ENCODE measurements at regions not wholly inside any gene's neighbourhood (a gene's known extent, or its start where the extent isn't known, plus 50 kb on each side); places are given as distances from the start of the nearest gene placed in this dataset.
A peak's percentile ranks its signal among the peaks of the same experiment; 100 is the strongest.

GRCh38 chr5:3680821-3681220 lies 85.2 kb downstream of the IRX1 start:
- ATAC-seq (no peak), DNase-seq (ENCODE audit: low spot score) (no peak)
- Mint-ChIP-seq H3K4me3 (no peak overlapping the region), H3K9me3 (peaks cover 15% of the 10 kb centered on the region), H3K4me1 (peaks cover 3% of the 10 kb centered on the region; the same call in 2 of the 3 replicates), H3K36me3 (ENCODE audit: low read depth) (0 out of 3 replicates have a peak, but pooled peaks cover 2% of the 10 kb centered on the region), H3K27ac (no peak overlapping the region), H3K27me3 (ENCODE audit: insufficient read depth, low read depth, poor library complexity) (peaks cover 4% of the 10 kb centered on the region)
- no peak overlapping the region for H3K4me3 ChIP-seq
- H2AFZ ChIP-seq, result no peak overlapping the region
- no peak overlapping the region for H3K27ac ChIP-seq (ENCODE audit: low read depth)
- H3K4me1 ChIP-seq (ENCODE audit: insufficient read depth), result no peaks in the 10 kb centered on the region
- TF ChIP-seq EZH2 (IDR thresholded peaks at IDR 0.05; ENCODE audit: low read depth, unreplicated experiment) (no peak), NANOG (IDR thresholded peaks at IDR 0.05; ENCODE audit: borderline replicate concordance) (no peak), ZNF114 (CRISPR knock-in tag; IDR thresholded peaks at IDR 0.05) (no peak)
- H3K27me3 ChIP-seq (ENCODE audit: insufficient read depth), result no peaks in the 10 kb centered on the region
- H3K4me2 ChIP-seq, result no peak overlapping the region
- H3K9me2 ChIP-seq (ENCODE audit: insufficient read depth), result 0 out of 2 replicates have a peak, but pooled peaks cover 4% of the 10 kb centered on the region
- no peaks in the 10 kb centered on the region for H3K36me3 ChIP-seq (ENCODE audit: insufficient read depth)
- no peaks in the 10 kb centered on the region for H3K79me2 ChIP-seq (replicated peaks; ENCODE audit: insufficient read depth)
- no peaks in the 10 kb centered on the region for H4K20me1 ChIP-seq (replicated peaks; ENCODE audit: insufficient read depth)
- H3F3A ChIP-seq (replicated peaks; ENCODE audit: low read depth), result no peaks in the 10 kb centered on the region

GRCh38 chr5:3684118-3684517 lies 88.5 kb downstream of the IRX1 start:
- no peaks in the 10 kb centered on the region for H3K36me3 ChIP-seq (ENCODE audit: insufficient read depth)
- 0 out of 2 replicates have a peak overlapping the region, but pooled peaks have one; percentile 59 for H2AFZ ChIP-seq
- H3K4me3 Mint-ChIP-seq, result no peak overlapping the region
- H3K4me2 ChIP-seq, result no peak overlapping the region
- no peaks in the 10 kb centered on the region for H3F3A ChIP-seq (replicated peaks; ENCODE audit: low read depth)
- H3K27me3 Mint-ChIP-seq (ENCODE audit: insufficient read depth, low read depth, poor library complexity), result peaks cover 2% of the 10 kb centered on the region
- H3K36me3 Mint-ChIP-seq (ENCODE audit: low read depth), result no peaks in the 10 kb centered on the region
- no peaks in the 10 kb centered on the region for H4K20me1 ChIP-seq (replicated peaks; ENCODE audit: insufficient read depth)
- H3K27me3 ChIP-seq (ENCODE audit: insufficient read depth), result no peaks in the 10 kb centered on the region
- H3K4me1 ChIP-seq (ENCODE audit: insufficient read depth), result no peaks in the 10 kb centered on the region
- no peak for ATAC-seq
- TF ChIP-seq STAT1 (IDR thresholded peaks at IDR 0.05; ENCODE audit: unreplicated experiment) (no peak), ETS1 (IDR thresholded peaks at IDR 0.05) (no peak), CREB1 (CRISPR knock-in tag; IDR thresholded peaks at IDR 0.05; ENCODE audit: low read depth) (no peak), REST (IDR thresholded peaks at IDR 0.05; ENCODE audit: unreplicated experiment) (no peak)
- H3K4me3 ChIP-seq, result no peak overlapping the region
- no peak overlapping the region for H3K27ac ChIP-seq (ENCODE audit: low read depth)
- H3K27ac Mint-ChIP-seq, result no peak overlapping the region
- DNase-seq (ENCODE audit: low spot score), result no peak
- no peaks in the 10 kb centered on the region for H3K9me2 ChIP-seq (ENCODE audit: insufficient read depth)
- no peaks in the 10 kb centered on the region for H3K79me2 ChIP-seq (replicated peaks; ENCODE audit: insufficient read depth)
- peaks cover 7% of the 10 kb centered on the region for H3K9me3 Mint-ChIP-seq
- H3K4me1 Mint-ChIP-seq, result peaks cover 7% of the 10 kb centered on the region; the same call in 2 of the 3 replicates

Data from GM23338 (cell line).